GM18507 (cell line): ENCODE measurements at regions not wholly inside any gene's neighbourhood (a gene's known extent, or its start where the extent isn't known, plus 50 kb on each side); places are given as distances from the start of the nearest gene placed in this dataset.
A peak's percentile ranks its signal among the peaks of the same experiment; 100 is the strongest.
"Not testable (repeated sequence)": the region's sequence is repeated elsewhere in the genome, so short reads cannot be mapped to it uniquely, and the experiment has no call there.

Experiments used
- DNase-seq: peaks from one replicate; pipeline ENCODE4 v3.0.0; 2011; ENCODE audit warnings: low read depth; ENCODE audit not compliant: insufficient read length; ENCODE audit errors: extremely low spot score
- FAIRE-seq: peaks from 2 replicates; lab custom pipeline; 2011; peaks lifted over from hg19 to GRCh38; lab: Jason Lieb, UNC

DNA sequence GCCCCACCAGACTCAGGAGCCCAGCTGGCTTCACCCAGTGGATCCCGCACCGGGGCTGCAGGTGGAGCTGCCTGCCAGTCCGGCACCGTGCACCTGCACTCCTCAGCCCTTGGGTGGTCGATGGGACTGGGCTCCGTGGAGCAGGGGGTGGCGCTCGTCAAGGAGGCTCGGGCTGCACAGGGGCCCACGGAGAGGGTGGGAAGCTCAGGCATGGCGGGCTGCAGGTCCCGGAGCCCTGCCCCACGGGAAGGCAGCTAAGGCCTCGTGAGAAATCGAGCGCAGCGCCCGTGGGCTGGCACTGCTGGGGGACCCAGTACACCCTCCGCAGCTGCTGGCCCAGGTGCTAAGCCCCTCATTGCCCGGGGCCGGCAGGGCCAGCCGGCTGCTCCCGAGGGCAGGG, 766.1 kb downstream of the RAPGEF2 start:
- not testable (repeated sequence) for DNase-seq, FAIRE-seq

DNA sequence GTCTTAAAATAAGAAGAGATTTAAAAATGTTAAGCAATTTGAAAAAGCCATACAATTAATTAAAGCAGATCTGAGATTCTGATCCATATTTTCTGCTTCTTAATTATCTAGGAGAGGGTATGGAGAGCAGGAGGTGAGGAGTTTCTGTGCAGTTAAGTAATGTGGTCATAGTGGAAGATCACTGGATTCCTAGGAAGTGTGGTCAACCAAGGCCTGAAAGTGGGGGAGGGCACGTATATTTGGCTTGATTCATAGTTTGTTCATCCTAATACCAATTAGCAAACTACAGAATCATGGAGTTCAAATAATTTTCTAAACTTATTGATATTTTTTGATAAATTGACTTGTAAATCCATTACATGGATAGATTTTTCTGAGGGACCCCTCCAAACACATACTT, 768.3 kb downstream of the RAPGEF2 start:
- DNase-seq (no peak), FAIRE-seq (no peak)

GRCh38 chr4:159881158-159881557, 778.3 kb downstream of the RAPGEF2 start:
- no peak for FAIRE-seq
- no peak for DNase-seq

- DNase-seq (no peak), FAIRE-seq (no peak)
Measured at GRCh38 chr4:159884989-159885388, 782.1 kb downstream of the RAPGEF2 start.

DNA sequence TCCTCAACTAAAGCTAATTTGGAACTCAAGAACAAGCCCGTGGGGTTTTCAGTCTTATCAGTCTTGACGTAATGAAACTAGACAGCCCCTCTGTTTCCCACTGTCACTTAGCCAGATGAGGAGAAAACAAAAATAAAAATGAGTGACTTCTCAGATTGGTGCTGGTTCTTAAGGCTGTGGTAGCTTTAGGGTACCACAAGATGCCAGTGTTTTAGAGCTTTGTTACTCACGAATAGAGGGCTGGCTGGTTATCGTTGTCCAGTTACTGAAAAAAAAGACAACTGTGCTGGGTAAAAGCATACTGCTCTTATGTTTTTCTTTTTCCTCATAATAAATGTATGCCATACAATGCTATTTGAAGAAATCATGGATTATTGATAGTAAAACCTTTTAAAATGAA, 796.7 kb downstream of the RAPGEF2 start:
- no peak for FAIRE-seq
- DNase-seq = no peak

DNA sequence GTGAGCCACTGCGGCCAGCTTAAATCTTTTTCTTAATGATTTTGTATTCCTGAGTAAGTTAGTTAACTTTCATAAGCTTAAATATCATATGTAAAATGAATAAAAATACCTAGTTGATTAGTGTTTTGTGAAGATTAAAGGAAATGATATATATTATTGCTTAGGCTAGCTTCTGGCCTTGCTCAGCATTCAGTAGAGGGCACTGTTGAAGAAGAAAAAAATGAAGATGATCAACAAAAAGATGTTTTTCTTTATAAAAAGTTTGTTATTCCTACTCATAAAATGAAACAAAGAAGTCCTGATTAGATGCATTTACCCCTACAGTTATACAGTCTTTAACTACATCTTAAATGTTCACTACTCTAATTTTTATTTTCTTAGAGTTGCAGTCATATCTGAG, 797.7 kb downstream of the RAPGEF2 start:
- no peak for FAIRE-seq
- DNase-seq = no peak

GRCh38 chr4:159902648-159903047, 799.8 kb downstream of the RAPGEF2 start:
- DNase-seq = no peak
- no peak for FAIRE-seq

DNA sequence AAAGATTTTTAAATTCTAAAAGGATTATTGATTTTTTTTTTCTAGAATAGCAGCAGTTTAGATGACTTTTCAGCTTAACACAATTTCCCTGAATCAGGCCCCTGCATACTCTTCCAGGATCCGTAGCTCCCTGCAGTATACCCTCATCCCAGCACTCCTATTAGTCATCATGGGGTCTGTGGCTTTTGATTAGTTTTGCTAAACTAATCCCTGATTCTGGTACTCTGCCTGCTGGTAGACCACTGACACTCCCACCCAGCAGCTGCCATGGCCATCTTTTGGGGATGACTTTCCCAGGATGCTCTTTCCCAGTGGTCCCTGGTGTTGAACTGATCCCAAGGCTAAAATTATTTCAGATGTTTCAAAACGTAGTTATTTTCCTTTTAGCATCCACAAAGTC, 802.0 kb downstream of the RAPGEF2 start:
- no peak for FAIRE-seq
- no peak for DNase-seq

GRCh38 chr4:159906051-159906450, 803.2 kb downstream of the RAPGEF2 start:
- no peak for DNase-seq

GRCh38 chr4:159906517-159906916, 803.6 kb downstream of the RAPGEF2 start:
- FAIRE-seq (no peak), DNase-seq (no peak)

More at GRCh38 chr4:159906051-159906450, 803.2 kb downstream of the RAPGEF2 start:
- no peak for FAIRE-seq

GRCh38 chr4:159910721-159911120, 807.8 kb downstream of the RAPGEF2 start:
- FAIRE-seq (no peak), DNase-seq (no peak)

DNA sequence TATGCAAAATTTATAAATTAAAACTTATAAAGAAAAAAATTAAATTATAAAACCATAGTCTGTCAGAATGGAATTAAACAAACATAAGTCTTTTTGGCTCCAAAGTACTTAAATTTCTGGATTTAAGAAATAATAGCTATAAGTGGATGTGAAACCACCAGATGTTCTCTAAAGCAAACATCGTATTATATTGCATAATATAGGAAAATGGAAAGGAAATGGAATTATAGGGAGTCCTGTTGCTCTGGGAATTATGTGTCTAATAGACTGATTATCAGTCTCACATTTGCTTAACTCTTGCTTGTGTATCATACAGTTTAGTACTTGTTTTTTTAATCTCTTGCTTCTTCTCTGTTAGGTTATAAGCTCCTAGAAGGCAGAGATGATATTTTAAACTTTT, 819.2 kb downstream of the RAPGEF2 start:
- DNase-seq (no peak), FAIRE-seq (no peak)

GRCh38 chr4:159925770-159926169, 822.9 kb downstream of the RAPGEF2 start:
- DNase-seq (no peak), FAIRE-seq (no peak)

DNA sequence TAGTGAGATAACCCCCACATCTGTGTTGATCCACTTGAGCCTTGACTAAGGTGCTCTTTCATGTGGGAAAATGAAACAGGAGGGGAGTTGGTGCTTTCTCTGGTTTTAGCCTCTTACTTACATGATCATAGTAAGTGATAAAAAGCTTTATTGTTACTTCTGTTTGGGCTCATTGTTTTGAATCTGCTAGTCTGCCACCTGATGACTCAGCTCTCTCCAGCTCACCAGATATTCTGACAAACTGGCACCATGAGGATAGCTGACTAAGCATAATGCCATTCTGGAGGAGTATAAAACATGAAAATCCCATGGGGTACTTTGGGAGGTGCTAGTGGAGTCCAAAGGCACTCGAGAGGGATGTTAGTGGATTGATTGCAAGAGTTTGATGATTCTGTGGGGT, 824.0 kb downstream of the RAPGEF2 start:
- no peak for DNase-seq
- no peak for FAIRE-seq

- FAIRE-seq (no peak), DNase-seq (no peak)
Measured at GRCh38 chr4:159927781-159928180, 824.9 kb downstream of the RAPGEF2 start.

DNA sequence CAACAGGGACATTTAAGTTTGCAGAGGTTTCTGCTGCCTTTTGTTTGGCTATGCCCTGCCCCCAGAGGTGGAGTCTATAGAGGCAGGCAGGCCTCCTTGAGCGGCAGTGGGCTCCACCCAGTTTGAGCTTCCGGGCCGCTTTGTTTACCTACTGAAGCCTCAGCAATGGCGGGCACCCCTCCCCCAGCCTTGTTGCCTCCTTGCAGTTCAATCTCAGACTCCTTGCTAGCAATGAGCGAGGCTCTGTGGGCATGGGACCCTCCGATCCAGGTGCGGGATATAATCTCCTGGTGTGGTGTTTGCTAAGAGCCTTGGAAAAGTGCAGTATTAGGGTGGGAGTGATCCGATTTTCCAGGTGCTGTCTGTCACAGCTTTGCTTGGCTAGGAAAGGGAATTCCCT, 831.7 kb downstream of the RAPGEF2 start:
- not testable (repeated sequence) for FAIRE-seq, DNase-seq

GRCh38 chr4:159937595-159937994, 834.7 kb downstream of the RAPGEF2 start:
- FAIRE-seq = no peak
- DNase-seq = no peak

GRCh38 chr4:159939681-159940080, 836.8 kb downstream of the RAPGEF2 start:
- not testable (repeated sequence) for DNase-seq, FAIRE-seq

GRCh38 chr4:159941076-159941475, 838.2 kb downstream of the RAPGEF2 start:
- DNase-seq (no peak), FAIRE-seq (no peak)

GRCh38 chr4:159944477-159944876, 841.6 kb downstream of the RAPGEF2 start:
- DNase-seq (no peak), FAIRE-seq (no peak)

- FAIRE-seq = peak; percentile 69
- DNase-seq = no peak
Measured at GRCh38 chr4:159946983-159947615, 844.2 kb downstream of the RAPGEF2 start.

DNA sequence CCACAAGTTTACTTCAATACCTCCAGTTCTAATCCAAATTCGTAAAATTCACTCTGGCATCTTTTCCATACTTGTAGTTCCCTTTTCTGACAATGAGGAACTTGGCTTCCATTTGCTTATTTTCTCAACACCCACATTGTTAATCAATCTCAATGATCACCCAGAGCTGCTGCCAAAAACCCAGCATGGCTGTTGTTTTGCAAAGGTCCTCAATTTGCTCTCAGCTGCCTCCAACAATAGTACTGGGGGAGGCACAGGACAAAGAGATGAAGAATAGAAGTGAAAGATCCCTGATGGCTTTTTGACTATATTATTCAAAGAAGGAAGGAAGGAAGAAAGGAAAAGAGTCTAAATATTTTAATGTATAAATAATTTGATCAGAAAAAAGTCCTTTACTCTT, 847.8 kb downstream of the RAPGEF2 start:
- FAIRE-seq (no peak), DNase-seq (no peak)
